Hematopoietic multipotent progenitor cell treated with erythropoietin and hydrocortisone succinate and interleukin-3 and kit ligand, for 4 days (in vitro differentiated cells): ENCODE measurements at regions not wholly inside any gene's neighbourhood (a gene's known extent, or its start where the extent isn't known, plus 50 kb on each side); places are given as distances from the start of the nearest gene placed in this dataset.
"Not testable (repeated sequence)": the region's sequence is repeated elsewhere in the genome, so short reads cannot be mapped to it uniquely, and the experiment has no call there.

Experiments used
- DNase-seq: peaks from one replicate; pipeline ENCODE4 v3.0.0-alpha.2; 2015

DNA sequence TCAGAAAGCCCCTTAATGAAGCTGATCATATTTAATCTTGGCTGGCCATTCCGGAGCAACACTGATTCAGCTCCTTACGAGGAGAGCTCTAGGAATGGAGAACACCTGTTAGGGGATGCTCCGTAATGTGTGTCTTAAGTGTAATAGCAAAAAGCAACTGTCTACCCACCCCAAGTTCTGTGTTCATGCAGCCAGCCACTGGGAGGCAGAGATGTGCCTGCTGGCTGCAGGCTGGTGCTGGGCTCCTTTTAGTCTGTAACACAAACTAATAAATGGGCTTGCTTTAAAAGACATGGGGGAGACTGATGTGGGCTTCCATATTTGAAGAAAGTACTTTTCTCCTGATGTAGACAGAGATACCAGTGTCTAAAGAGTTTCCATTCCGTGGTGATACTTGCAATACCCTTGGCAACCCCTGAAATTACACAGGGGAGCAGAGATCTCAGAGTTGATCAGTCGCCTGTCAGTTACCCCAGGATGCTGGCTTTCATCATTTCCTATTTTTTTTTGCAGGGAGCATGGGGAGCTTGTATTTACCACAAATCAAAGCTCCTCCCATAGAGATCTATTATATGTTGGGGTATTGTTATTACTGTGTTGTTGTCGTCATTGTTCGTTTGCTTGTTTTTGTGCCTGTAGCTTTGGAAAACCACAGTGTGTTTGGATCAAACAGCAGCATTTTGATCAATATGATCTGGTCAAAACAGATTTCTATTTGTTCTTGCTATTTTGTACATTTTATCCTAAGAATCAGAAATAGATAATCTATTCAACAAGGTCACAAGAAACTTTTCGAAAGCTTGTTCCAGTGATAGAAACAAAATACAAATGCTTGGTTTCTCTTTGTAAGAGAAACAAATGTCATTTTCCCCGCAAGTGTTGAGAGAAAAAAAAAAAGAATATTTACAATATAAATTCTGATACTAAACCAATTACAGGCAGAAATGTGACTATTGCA lies 65.8 kb downstream of the MTX3 start:
- DNase-seq: peak; percentile 6

DNA sequence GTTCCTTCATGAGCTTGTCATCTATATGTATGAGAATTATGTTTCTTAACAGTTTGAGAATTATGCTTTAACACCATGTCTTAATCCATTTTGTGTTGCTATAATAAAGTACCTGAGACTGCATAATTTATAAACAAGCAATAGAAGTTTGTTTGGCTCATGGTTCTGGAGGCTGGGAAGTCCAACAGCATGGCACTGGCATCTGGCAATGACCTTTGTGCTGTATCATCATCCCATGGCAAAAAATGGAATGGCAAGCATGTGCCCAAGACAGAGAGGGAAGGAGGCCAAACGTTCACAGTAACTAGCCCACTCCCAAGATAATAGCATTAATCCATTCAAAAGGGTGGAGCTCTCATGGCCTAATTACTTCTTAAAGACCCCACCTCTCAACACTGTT lies 67.6 kb downstream of the MTX3 start:
- DNase-seq: no peak

DNA sequence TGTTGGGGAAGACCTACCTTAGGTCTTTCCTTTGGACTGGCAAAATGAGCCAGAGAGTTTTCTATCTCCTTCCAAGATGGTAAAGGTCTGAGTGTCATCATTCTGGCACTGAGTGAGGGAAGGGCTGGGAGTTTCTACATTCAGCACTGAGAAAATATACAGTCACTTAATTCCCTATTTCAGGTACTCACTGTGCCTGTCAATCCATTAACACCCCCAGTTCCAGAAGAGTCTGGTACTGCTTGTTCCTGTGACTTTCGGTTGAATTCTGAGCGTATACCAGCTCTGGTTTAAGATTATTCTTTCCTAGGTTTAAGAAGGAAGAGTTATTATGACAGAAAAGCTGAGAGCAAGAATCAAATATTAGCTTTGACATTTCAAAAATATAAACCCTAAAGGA lies 68.4 kb downstream of the MTX3 start:
- no peak for DNase-seq

DNA sequence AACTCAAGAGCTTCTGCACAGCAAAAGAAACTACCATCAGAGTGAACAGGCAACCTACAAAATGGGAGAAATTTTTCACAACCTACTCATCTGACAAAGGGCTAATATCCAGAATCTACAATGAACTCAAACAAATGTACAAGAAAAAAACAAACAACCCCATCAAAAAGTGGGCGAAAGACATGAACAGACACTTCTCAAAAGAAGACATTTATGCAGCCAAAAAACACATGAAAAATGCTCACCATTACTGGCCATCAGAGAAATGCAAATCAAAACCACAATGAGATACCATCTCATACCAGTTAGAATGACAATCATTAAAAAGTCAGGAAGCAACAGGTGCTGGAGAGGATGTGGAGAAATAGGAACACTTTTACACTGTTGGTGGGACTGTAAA lies 83.6 kb downstream of the MTX3 start:
- not testable (repeated sequence) for DNase-seq

DNA sequence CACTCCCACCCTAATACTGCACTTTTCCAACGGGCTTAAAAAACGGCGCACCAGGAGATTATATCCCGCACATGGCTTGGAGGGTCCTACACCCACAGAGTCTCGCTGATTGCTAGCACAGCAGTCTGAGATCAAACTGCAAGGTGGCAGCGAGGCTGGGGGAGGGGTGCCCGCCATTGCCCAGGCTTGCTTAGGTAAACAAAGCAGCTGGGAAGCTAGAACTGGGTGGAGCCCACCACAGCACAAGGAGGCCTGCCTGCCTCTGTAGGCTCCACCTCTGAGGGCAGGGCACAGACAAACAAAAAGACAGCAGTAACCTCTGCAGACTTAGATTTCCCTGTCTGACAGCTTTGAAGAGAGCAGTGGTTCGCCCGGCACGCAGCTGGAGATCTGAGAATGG lies 88.5 kb downstream of the MTX3 start:
- not testable (repeated sequence) for DNase-seq

DNA sequence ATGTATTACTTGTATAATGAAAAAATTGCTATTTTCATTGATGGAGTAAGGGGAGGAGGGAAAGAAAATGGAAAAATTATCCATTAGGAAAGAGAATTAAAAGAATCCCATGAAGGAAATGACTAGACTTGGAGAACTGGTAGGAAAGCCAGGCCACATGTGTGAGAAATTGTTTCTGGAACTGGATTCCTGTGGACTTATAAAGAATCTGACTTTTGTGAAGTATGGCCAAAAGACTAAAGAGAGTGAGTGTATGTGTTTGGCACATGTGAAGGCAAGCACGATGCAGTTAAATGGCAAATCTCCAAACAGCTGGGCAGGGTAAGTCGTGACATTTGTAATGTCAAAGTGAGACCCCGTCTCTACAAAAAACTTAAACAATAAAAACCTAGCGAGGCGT lies 89.4 kb downstream of the MTX3 start:
- DNase-seq: no peak

DNA sequence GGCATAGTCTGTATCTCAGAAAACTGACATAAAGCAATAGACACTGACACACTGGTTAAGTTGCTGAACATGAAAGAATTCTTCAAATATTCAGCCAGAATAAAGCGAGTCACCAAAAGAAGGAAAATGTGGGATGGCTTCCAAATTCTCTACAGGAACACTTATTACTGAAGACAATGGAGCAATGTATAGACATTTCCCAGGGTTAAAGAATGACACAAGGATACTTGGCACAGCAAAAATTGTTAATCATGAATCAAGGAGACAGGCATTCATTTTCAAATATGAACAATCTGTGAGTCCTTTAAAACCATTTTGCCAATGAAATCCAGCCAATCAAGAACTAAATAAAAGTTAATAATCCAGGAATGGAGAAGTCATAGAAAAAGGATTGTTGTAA lies 92.5 kb downstream of the MTX3 start:
- DNase-seq: no peak

DNA sequence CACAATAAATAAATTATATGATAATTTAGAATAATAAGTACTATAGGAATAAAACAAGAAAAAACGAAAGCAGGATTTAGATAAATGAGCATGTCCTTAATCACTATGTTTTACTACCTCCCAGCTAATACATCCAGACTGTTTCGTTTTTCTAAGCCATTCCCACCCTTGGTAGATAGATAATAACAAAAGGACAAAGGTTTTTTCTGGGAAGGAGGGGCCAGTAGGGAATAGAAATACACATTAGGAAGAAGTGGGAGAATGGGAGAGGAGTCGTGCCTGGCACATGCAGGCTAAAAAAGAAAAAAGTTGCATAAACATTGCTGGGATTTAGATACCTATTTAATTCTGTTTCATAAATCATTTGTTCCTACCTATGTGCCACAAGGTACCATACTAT lies 97.1 kb downstream of the MTX3 start:
- DNase-seq: no peak

DNA sequence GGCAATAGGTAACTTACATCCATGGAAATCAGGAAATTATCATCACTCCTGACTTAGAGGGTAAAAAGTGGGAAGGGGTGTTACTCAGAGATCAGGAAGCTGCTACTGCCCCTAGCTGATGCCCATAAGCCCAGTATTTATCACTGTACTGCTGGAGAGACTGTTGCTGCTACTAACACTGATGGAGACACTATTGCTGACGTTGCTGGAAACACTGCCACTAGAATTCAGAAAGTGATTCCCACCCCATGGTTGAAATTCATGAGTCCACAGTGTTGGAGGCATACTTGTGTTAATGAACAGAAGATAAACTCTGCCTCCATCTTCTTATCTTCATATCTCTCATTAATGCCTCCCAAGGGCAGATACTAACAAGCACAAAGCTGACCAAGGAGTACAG lies 97.6 kb downstream of the MTX3 start:
- DNase-seq: no peak

DNA sequence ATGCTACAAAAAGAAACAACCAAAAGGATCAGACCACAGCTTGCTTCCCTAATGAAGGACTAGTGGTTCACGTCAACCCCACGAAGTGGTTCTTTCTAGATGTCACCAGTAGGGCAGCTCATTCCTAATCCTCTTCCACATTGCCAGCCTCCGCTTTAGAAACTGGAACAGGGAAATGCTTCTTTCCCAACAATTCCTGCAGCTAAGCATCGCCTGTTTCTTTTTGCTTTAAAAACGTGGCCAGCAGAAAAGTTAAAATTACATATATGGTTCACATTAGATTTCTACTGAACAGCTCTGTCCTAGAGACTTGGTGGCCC lies 100.2 kb downstream of the MTX3 start:
- DNase-seq: no peak

DNA sequence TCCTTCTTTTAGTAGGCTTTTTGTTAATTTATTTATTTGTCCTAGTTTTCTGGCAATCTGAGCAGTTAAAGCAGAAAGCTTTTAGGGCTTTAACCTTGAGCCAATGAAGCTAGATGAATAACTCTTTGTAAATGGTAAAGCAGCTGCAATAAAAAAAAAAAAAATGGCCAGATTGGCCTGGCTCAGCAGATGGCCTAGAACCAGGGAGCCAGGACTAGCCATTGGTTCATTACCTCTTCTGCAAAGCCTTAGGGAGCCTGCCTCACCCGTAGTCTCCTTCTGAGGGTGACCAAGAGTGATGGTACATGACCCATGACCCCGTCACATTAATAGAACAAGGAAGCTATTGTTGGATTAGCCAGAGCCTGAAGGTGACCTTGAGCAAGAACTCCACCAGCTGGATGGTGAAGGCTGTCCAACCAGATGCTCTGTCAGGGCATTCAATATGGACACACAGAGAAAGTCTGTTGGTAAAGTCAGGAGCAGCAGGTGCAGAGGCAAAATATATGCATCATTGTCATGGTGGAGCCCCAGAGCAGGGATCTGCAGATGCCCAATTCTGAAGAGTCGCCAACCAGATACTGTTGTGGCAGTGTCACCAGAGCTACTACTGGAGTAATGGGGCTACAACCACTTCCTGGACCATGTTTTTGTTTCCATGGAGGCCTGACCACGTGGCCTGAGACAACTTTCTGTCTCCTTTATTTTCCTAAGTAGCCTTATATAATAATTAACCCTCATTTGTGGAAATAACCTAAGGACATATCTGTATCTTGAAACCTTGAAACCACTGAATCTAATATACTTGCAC lies 100.7 kb downstream of the MTX3 start:
- DNase-seq: no peak

DNA sequence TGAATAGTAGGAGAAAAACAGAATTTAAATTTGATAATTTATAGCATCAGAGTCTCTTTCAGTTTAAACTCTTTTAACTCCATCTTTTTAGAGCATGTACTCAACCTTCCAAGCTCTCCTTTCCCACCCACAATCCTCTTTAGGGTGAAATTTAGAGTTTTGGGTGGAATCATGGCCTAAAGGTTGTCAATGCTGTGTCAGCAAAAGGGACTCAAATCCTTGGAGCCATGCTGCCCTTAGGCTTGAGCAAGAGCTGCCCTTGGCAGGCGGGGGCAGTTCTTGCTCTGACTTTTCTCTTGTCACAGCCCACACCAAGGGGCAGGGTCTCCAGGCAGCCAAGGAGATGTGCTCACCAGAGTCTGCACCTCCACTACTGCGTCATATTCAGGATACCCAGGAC lies 102.4 kb downstream of the MTX3 start:
- DNase-seq: no peak

DNA sequence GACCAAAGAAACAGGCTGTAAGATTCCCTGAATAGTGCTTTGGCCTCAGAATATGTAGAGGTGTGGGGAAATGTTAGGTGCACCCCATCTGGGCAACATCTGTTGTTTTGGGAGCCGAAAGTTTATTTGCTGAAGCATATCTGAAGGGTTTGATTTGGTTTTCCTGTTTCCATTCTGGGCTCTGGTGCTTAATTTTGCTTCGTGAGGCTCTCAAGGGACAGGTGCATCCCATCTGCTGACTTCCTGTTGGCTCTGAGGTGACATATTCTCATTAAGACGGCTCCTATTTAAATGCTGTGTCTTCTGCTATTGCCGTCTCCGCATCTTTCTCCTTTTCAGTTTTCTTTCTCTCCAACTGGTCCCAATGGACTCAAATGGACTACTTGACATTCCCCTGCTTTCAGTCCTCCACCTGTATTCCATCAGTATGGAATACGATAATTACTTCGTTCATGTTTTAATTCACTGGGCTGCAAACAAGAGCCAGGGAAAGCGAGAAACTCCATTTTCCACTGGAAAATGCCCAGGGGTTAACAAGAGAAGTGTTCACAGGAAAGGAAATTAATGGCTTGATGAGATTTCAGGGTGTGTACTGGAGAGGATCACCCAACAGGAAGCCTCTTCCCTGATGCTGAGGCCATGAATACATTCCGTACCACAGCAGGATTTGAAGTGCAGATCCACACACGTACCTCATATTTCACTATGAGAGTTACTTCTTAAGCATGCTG lies 104.0 kb downstream of the MTX3 start:
- DNase-seq: no peak

DNA sequence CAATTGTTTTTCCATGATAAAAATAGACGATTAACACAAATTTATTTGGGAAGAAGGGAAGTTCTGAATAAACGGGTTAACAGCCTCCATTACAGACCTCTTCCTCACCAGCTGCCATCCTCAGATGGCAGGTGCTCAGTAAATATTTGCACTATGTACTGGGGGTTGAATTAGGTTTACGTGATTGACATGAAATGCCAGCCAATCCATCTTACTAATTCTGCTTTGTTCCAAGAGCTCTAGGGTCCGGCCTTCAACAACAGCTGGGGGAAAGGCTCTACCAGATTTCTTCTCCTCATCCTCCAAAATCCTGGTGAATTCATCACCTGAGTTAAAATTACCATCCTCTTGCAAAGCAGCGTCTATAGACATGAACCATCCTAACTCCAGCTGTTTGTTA lies 104.6 kb downstream of the MTX3 start:
- no peak for DNase-seq

DNA sequence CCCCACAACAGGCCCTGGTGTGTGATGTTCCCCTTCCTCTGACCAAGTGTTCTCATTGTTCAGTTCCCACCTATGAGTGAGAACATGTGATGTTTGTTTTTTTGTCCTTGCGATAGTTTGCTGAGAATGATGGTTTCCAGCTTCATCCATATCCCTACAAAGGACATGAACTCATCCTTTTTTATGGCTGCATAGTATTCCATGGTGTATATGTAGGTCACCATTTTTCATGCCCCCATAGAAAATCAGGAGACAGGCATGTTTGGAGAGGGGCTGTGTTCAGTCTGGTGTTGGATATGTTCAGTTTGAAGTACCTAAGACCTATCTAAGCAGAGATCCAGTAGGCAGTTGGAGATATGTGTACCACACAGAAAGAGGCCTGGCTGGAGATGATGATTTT lies 111.2 kb downstream of the MTX3 start:
- DNase-seq: not testable (repeated sequence)

DNA sequence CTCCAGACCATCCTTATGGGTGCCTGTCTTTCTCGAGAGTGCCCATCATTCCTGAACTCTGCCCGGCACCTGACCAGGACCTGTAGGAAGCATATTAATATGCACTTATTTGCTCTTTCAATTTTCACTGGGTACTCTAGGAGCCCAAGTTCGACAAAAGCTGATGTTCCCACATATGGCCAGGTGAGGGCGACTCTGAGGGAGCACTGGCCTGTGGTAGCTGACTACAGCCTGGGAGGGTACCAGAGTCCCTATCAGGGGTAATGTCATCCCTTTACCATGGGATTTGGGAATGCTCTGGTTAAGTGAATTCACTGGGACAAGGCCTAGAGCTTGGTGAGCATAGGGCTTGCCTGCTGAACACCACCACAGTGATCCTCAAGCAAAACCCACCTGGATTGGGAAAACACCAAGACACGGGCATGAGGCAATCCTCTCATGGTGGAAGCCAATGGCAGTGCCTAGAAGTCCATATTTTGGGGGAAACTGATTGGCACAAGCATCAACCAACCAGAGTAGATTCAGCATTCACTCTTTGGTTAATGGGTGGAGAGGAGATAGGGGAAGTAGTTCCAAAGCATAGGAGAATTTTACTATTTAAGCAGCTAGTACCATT lies 112.2 kb downstream of the MTX3 start:
- peak; percentile 45 for DNase-seq

DNA sequence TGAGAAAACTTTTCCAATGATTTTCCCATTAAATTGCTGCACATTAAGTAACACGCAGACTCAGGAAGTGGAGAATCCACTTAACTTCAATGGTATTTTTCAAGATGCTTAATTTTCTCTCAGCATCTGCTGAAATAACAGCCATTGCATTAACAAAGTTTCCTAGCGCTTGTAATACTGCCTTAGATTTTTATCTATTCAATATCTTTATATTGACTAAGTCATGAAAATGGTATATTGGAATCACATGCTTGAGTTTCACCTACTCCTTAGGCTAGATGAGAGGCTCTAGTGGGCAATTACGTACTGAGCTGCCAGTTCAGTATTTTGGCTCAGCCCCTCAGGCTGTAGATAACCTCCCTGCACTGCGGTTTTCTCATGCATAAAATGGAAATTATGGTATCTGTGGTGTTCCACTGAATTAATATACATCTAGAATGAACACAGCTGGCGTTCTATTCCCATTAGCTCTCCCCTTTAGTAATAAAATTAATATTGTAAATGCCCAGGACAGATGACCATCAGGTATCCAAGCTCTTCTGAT lies 112.9 kb downstream of the MTX3 start:
- DNase-seq: no peak

DNA sequence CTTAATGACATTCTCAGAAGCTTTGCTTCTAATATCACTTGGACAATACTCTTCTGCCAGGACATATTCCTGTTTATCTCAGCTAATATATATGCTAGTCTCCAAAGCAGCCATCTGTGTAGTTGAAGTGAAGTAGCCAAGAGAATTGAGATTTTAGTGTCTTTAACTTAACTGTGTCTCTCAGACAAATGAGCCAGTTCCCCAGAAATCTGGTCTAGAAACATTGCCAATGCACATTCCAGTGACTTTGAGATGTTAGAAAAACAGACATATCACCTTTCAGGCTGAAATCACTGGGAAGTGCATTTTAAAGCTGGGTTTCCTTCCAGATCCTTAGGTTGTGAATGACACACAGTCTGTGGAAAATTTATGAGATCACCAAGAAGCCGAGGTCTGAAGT lies 114.6 kb downstream of the MTX3 start:
- no peak for DNase-seq

DNA sequence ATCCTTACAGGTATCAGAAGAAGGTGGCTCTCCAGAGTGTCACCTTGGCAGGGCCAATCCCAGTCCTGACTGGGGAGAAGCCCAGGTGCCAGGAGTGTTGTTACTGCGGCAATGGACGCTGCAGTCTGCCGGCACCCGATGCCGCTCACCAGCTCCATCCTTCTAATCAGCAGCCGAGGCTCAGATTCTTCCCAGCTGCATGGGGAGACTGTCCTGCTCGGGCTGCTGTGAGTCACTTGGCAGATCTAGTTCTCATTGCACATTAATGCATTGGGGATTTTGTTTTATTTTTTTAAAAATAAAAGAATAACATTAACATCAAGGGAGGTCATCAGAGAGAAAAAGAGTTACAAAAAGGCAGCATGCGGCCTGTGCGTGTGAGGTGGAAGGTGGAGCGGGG lies 115.8 kb downstream of the MTX3 start:
- no peak for DNase-seq

DNA sequence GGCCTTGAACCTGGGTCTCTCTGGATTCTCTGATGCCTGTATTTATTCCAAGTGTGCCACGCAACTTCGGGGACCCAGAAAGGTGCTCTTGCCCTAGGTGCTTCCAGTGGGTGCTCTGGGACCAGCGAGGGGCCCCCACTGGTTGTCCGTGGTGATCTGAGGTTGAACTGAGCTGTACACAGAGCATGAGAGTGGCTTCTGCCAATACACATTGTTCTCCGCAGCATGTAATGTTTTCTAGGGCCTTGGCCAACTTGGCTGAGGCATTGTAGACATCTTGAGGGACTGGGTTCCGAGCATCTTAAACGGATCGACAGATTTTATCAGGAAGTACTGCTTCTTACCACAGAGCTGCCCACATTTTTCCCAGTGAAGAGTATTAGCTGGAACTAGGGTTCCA lies 117.9 kb downstream of the MTX3 start:
- DNase-seq: no peak

DNA sequence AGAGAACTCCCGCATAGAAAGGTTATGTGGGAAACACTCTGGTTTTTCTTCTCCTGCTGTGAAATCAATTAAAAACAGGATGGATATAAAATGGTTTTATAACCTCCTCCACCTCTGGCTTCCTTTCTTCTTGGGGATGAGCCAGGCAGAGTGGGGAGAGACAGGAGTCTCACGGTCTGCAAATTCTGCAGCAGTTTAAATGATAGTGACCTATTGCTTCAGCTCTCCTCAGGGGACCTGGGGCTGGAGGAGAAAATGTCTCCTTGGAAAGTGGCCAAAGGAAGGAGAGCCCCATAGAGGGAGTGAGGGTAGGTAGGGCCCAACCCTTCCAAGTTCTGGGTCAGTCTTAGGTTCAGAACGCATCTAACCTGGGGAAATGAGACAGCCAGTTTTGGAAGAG lies 118.8 kb downstream of the MTX3 start:
- DNase-seq: no peak

DNA sequence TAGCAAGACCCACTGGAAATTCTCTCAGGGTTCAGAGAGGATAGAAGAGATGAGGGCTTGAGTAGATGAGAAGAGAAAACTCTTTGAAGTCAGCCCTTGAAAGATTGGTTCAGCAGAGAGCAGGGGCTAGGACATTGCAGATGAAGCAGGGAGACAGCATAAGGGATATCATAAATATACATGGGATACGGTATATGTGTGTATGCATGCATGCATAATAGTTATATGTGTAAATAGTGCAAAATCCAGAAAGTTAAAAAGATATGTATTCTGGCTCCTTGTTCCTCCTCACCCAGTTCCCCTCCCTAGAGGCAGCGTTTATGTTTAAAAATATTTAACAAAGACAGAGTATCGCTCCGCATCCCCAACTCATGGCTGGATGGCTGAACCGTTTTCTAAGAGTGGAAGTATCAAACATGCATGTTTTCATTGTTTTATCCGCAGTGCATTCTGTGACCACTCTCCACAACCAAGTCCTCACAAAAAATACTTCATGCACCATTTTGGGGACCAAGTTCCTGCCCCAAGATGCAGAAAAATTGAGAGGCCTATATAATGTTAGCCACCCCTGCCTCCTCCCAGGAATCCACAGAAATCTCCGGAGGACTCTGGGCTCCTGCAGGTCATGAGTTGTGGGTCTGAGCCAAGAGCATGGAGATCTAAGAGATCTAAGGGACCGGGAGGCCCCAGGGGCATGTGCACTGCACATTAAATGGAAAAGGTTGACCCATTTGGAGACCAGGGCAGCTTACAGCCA lies 119.5 kb downstream of the MTX3 start:
- DNase-seq: no peak
